ENCODE measurements at regions not wholly inside any gene's neighbourhood (a gene's known extent, or its start where the extent isn't known, plus 50 kb on each side); places are given as distances from the start of the nearest gene placed in this dataset.

- DNase-seq (ENCODE audit: low read depth): no peak
These were observed 89.5 kb downstream of the ZC3H11B start for GRCh38 chr1:219523411-219523810.

- no peak for DNase-seq (ENCODE audit: low read depth)
These were observed 91.6 kb downstream of the ZC3H11B start for GRCh38 chr1:219521325-219521724.

GRCh38 chr1:219520241-219520640 is 92.7 kb downstream of the ZC3H11B start:
- no peak for DNase-seq (ENCODE audit: low read depth)

- DNase-seq (ENCODE audit: low read depth): no peak
These were observed 94.0 kb downstream of the ZC3H11B start for GRCh38 chr1:219518907-219519248.

- no peak for DNase-seq (ENCODE audit: low read depth)
These were observed 94.6 kb downstream of the ZC3H11B start for GRCh38 chr1:219518168-219518906.

GRCh38 chr1:219517031-219517430 is 95.9 kb downstream of the ZC3H11B start:
- no peak for DNase-seq (ENCODE audit: low read depth)

- DNase-seq (ENCODE audit: low read depth): no peak
These were observed 98.2 kb downstream of the ZC3H11B start for GRCh38 chr1:219514728-219515127.

GRCh38 chr1:219507437-219507836 is 105.5 kb downstream of the ZC3H11B start:
- DNase-seq (ENCODE audit: low read depth): no peak

- no peak for DNase-seq (ENCODE audit: low read depth)
These were observed 106.0 kb downstream of the ZC3H11B start for GRCh38 chr1:219506936-219507335.

GRCh38 chr1:219506473-219506899 is 106.4 kb downstream of the ZC3H11B start:
- no peak for DNase-seq (ENCODE audit: low read depth)

GRCh38 chr1:219505886-219506285 is 107.0 kb downstream of the ZC3H11B start:
- no peak for DNase-seq (ENCODE audit: low read depth)

GRCh38 chr1:219503604-219504003 is 109.3 kb downstream of the ZC3H11B start:
- DNase-seq (ENCODE audit: low read depth): no peak

GRCh38 chr1:219500327-219500897 is 112.5 kb downstream of the ZC3H11B start:
- no peak for DNase-seq (ENCODE audit: low read depth)

GRCh38 chr1:219498666-219499065 is 114.2 kb downstream of the ZC3H11B start:
- no peak for DNase-seq (ENCODE audit: low read depth)

GRCh38 chr1:219495737-219496408 is 117.0 kb downstream of the ZC3H11B start:
- no peak for DNase-seq (ENCODE audit: low read depth)

GRCh38 chr1:219492717-219493116 is 120.2 kb downstream of the ZC3H11B start:
- DNase-seq (ENCODE audit: low read depth): no peak

- DNase-seq (ENCODE audit: low read depth): no peak
These were observed 122.3 kb downstream of the ZC3H11B start for GRCh38 chr1:219490566-219490965.

- no peak for DNase-seq (ENCODE audit: low read depth)
These were observed 123.3 kb downstream of the ZC3H11B start for GRCh38 chr1:219489636-219490035.

GRCh38 chr1:219488275-219488674 is 124.6 kb downstream of the ZC3H11B start:
- DNase-seq (ENCODE audit: low read depth): no peak

GRCh38 chr1:219483530-219483929 is 129.4 kb downstream of the ZC3H11B start:
- no peak for DNase-seq (ENCODE audit: low read depth)

GRCh38 chr1:219480011-219480410 is 132.9 kb downstream of the ZC3H11B start:
- no peak for DNase-seq (ENCODE audit: low read depth)

- no peak for DNase-seq (ENCODE audit: low read depth)
These were observed 134.1 kb downstream of the ZC3H11B start for GRCh38 chr1:219478811-219479210.

GRCh38 chr1:219477861-219478260 is 135.0 kb downstream of the ZC3H11B start:
- no peak for DNase-seq (ENCODE audit: low read depth)
